GM18951 (cell line): ENCODE measurements at regions not wholly inside any gene's neighbourhood (a gene's known extent, or its start where the extent isn't known, plus 50 kb on each side); places are given as distances from the start of the nearest gene placed in this dataset.
"Not testable (repeated sequence)": the region's sequence is repeated elsewhere in the genome, so short reads cannot be mapped to it uniquely, and the experiment has no call there.

Source experiments
- POLR2A ChIP-seq: IDR thresholded peaks from 4 replicates; pipeline ENCODE4 v1.6.1; 2011; ENCODE audit warnings: mild to moderate bottlenecking; ENCODE audit not compliant: insufficient read length, insufficient read depth; ENCODE audit errors: extremely low read depth
- in situ Hi-C: fragments of 300-500 bp; cut with MboI; formaldehyde crosslinking; loops from one replicate; pipeline ENCODE4 v1.12.0; 2022; ENCODE audit warnings: low sequenced_read_pairs, mixed read lengths, inconsistent platforms; ENCODE audit not compliant: unreplicated experiment

GRCh38 chr19:28539759-28540158 is 673.2 kb downstream of the UQCRFS1 start:
- in situ Hi-C loops, result no loop called here
- TF ChIP-seq POLR2A, result no peak

GRCh38 chr19:28538579-28538978 is 674.4 kb downstream of the UQCRFS1 start:
- in situ Hi-C loops, result not testable (repeated sequence)

- in situ Hi-C loops, result no loop called here
Observed at GRCh38 chr19:28537896-28538295, 675.1 kb downstream of the UQCRFS1 start.

GRCh38 chr19:28537079-28537478 is 675.9 kb downstream of the UQCRFS1 start:
- no peak for TF ChIP-seq POLR2A
- in situ Hi-C loops, result no loop called here

More at GRCh38 chr19:28537896-28538295, 675.1 kb downstream of the UQCRFS1 start:
- no peak for TF ChIP-seq POLR2A

- in situ Hi-C loops, result no loop called here
Observed at GRCh38 chr19:28535352-28535775, 677.6 kb downstream of the UQCRFS1 start.

GRCh38 chr19:28534766-28535351 is 678.1 kb downstream of the UQCRFS1 start:
- in situ Hi-C loops, result no loop called here
- no peak for TF ChIP-seq POLR2A

More at GRCh38 chr19:28535352-28535775, 677.6 kb downstream of the UQCRFS1 start:
- TF ChIP-seq POLR2A, result no peak

GRCh38 chr19:28532765-28533341 is 680.1 kb downstream of the UQCRFS1 start:
- in situ Hi-C loops, result no loop called here
- no peak for TF ChIP-seq POLR2A

- in situ Hi-C loops, result no loop called here
- TF ChIP-seq POLR2A, result no peak
Observed at GRCh38 chr19:28531979-28532378, 681.0 kb downstream of the UQCRFS1 start.

GRCh38 chr19:28530406-28531035 is 682.4 kb downstream of the UQCRFS1 start:
- no peak for TF ChIP-seq POLR2A
- in situ Hi-C loops, result no loop called here

GRCh38 chr19:28526038-28526437 is 686.9 kb downstream of the UQCRFS1 start:
- in situ Hi-C loops, result no loop called here

GRCh38 chr19:28523619-28524018 is 689.3 kb downstream of the UQCRFS1 start:
- in situ Hi-C loops, result no loop called here
- TF ChIP-seq POLR2A, result no peak

More at GRCh38 chr19:28526038-28526437, 686.9 kb downstream of the UQCRFS1 start:
- no peak for TF ChIP-seq POLR2A

- in situ Hi-C loops, result no loop called here
- TF ChIP-seq POLR2A, result no peak
Observed at GRCh38 chr19:28522545-28522922, 690.4 kb downstream of the UQCRFS1 start.

GRCh38 chr19:28521614-28522544 is 691.1 kb downstream of the UQCRFS1 start:
- in situ Hi-C loops, result no loop called here
- TF ChIP-seq POLR2A, result no peak

- no peak for TF ChIP-seq POLR2A
- in situ Hi-C loops, result no loop called here
Observed at GRCh38 chr19:28520998-28521568, 691.9 kb downstream of the UQCRFS1 start.
